Natural killer cell (primary cell): ENCODE measurements at regions not wholly inside any gene's neighbourhood (a gene's known extent, or its start where the extent isn't known, plus 50 kb on each side); places are given as distances from the start of the nearest gene placed in this dataset.

Experiments
- ATAC-seq, 3 donors: fragments of 150-1000 bp in 2 of 3; fragments of 200-7000 bp in 1 of 3; cut with Tn5 transposase; 1 replicate in 1 of 3; 2 replicates in 2 of 3; pipeline ENCODE4 v1.10.0; 2021; ENCODE audit warnings: mild to moderate bottlenecking in 2 of 3, moderate library complexity in 2 of 3
- DNase-seq, 2 donors: peaks; one replicate each; pipeline versions ENCODE4 v3.0.0 to v3.0.0-alpha.2; 2013 to 2021; ENCODE audit warnings: mixed read lengths in 1 of 2
- H3K27ac ChIP-seq: one replicate; pipeline ENCODE4 v1.5.1; 2013; ENCODE audit warnings: mild to moderate bottlenecking, low read length
- H3K27me3 ChIP-seq: one replicate; pipeline ENCODE4 v1.6.1; 2013; ENCODE audit warnings: low read length; ENCODE audit not compliant: control insufficient read depth, insufficient read depth
- H3K36me3 ChIP-seq: one replicate; pipeline ENCODE4 v1.6.1; 2013; ENCODE audit warnings: low read length; ENCODE audit not compliant: control insufficient read depth, insufficient read depth
- H3K4me1 ChIP-seq: one replicate; pipeline ENCODE4 v1.6.1; 2013; ENCODE audit warnings: low read length; ENCODE audit not compliant: control insufficient read depth, insufficient read depth
- H3K4me3 ChIP-seq: one replicate; pipeline ENCODE4 v1.5.1; 2013; ENCODE audit warnings: low read length
- H3K9me3 ChIP-seq: one replicate; pipeline ENCODE4 v1.6.1; 2013; ENCODE audit warnings: low read length; ENCODE audit not compliant: control insufficient read depth, insufficient read depth
- H3K27ac Mint-ChIP-seq, 2 donors: one replicate each; pipeline ENCODE4 v1.8.0; 2022; ENCODE audit warnings: mild to moderate bottlenecking in 2 of 2, mixed read lengths in 2 of 2, moderate library complexity in 1 of 2
- H3K27me3 Mint-ChIP-seq, 2 donors: one replicate each; pipeline ENCODE4 v1.8.0; 2022; ENCODE audit warnings: low read depth in 2 of 2, mixed read lengths in 2 of 2
- H3K36me3 Mint-ChIP-seq: one replicate; pipeline ENCODE4 v1.8.0; 2022; ENCODE audit warnings: mixed read lengths
- H3K4me1 Mint-ChIP-seq, 2 donors: one replicate each; pipeline ENCODE4 v1.8.0; 2022; ENCODE audit warnings: mixed read lengths in 2 of 2
- H3K4me3 Mint-ChIP-seq: one replicate; pipeline ENCODE4 v1.8.0; 2022; ENCODE audit warnings: mild to moderate bottlenecking, moderate library complexity, mixed read lengths
- H3K9me3 Mint-ChIP-seq, 2 donors: one replicate each; pipeline ENCODE4 v1.8.0; 2022; ENCODE audit warnings: mixed read lengths in 2 of 2
- CTCF ChIP-seq: fragments of 200-600 bp; IDR thresholded peaks from one replicate; pipeline ENCODE4 v1.8.0; 2022; ENCODE audit warnings: antibody characterized with exemption
- WGBS: methylation state at CpG from one replicate; pipeline ENCODE4 v1.1.7; 2013; ENCODE audit warnings: missing lambda C conversion rate; ENCODE audit not compliant: insufficient coverage; 5-methylcytosine and 5-hydroxymethylcytosine counted together
- intact Hi-C: fragments of 100-400 bp; cut with micrococcal nuclease; formaldehyde crosslinking; loops from one replicate; pipeline ENCODE4 v1.14.2; 2022

- no peaks in the 10 kb centered on the region for H3K4me1 ChIP-seq
- Mint-ChIP-seq H3K36me3 (peaks cover 8% of the 10 kb centered on the region), H3K4me1 (peaks cover 6 to 7% of the 10 kb centered on the region in 2 donors), H3K27me3 (no peaks in the 10 kb centered on the region), H3K9me3 (no peaks in the 10 kb centered on the region), H3K27ac (no peak overlapping the region), H3K4me3 (no peak overlapping the region)
- H3K4me3 ChIP-seq: no peak overlapping the region
- intact Hi-C loops: no loop called here
- H3K36me3 ChIP-seq: no peaks in the 10 kb centered on the region
- WGBS: 45% methylated on average over 2 of the region's 2 CpGs
- no peaks in the 10 kb centered on the region for H3K9me3 ChIP-seq
- no peak for TF ChIP-seq CTCF
- ATAC-seq: no peak
- no peaks in the 10 kb centered on the region for H3K27me3 ChIP-seq
- H3K27ac ChIP-seq: no peak overlapping the region
- DNase-seq: no peak
These were observed 973.2 kb upstream of the RAG2 start for GRCh38 chr11:37571246-37571645.

GRCh38 chr11:37560991-37561390 is 963.0 kb upstream of the RAG2 start:
- H3K9me3 ChIP-seq: no peaks in the 10 kb centered on the region
- no peaks in the 10 kb centered on the region for H3K27me3 Mint-ChIP-seq
- no peak overlapping the region for H3K27ac Mint-ChIP-seq
- H3K27ac ChIP-seq: no peak overlapping the region
- no peaks in the 10 kb centered on the region for H3K4me1 ChIP-seq
- TF ChIP-seq CTCF: no peak
- H3K36me3 ChIP-seq: no peaks in the 10 kb centered on the region
- intact Hi-C loops: no loop called here
- DNase-seq (no peak), ATAC-seq (no peak)
- no peak overlapping the region for H3K4me3 ChIP-seq
- H3K36me3 Mint-ChIP-seq: no peaks in the 10 kb centered on the region
- H3K9me3 Mint-ChIP-seq: peaks cover 0 to 4% of the 10 kb centered on the region in 2 donors
- H3K4me3 Mint-ChIP-seq: no peak overlapping the region
- H3K27me3 ChIP-seq: no peaks in the 10 kb centered on the region
- WGBS: 65% methylated on average over 2 of the region's 2 CpGs
- peaks cover 8 to 17% of the 10 kb centered on the region in 2 donors for H3K4me1 Mint-ChIP-seq

GRCh38 chr11:37560346-37560745 is 962.3 kb upstream of the RAG2 start:
- Histone ChIP-seq H3K9me3 (no peaks in the 10 kb centered on the region), H3K27me3 (no peaks in the 10 kb centered on the region), H3K4me3 (no peak overlapping the region), H3K27ac (no peak overlapping the region), H3K36me3 (no peaks in the 10 kb centered on the region), H3K4me1 (no peaks in the 10 kb centered on the region)
- 65% methylated on average over 4 of the region's 4 CpGs for WGBS
- H3K4me3 Mint-ChIP-seq: no peak overlapping the region
- ATAC-seq (no peak), DNase-seq (no peak)
- no peak for TF ChIP-seq CTCF
- intact Hi-C loops: no loop called here
- no peak overlapping the region for H3K27ac Mint-ChIP-seq
- peaks cover 0 to 4% of the 10 kb centered on the region in 2 donors for H3K9me3 Mint-ChIP-seq
- no peaks in the 10 kb centered on the region for H3K36me3 Mint-ChIP-seq
- no peaks in the 10 kb centered on the region for H3K27me3 Mint-ChIP-seq
- H3K4me1 Mint-ChIP-seq: peaks cover 8 to 17% of the 10 kb centered on the region in 2 donors

GRCh38 chr11:37558619-37559210 is 960.7 kb upstream of the RAG2 start:
- intact Hi-C loops: no loop called here
- Mint-ChIP-seq H3K4me3 (no peak overlapping the region), H3K27ac (no peak overlapping the region), H3K36me3 (no peaks in the 10 kb centered on the region), H3K9me3 (no peaks in the 10 kb centered on the region), H3K27me3 (no peaks in the 10 kb centered on the region), H3K4me1 (peaks cover 8 to 17% of the 10 kb centered on the region in 2 donors)
- DNase-seq (no peak), ATAC-seq (no peak)
- no peak for TF ChIP-seq CTCF
- H3K27ac ChIP-seq: peak overlapping the region; percentile 33
- no peaks in the 10 kb centered on the region for H3K27me3 ChIP-seq
- WGBS: 20% methylated on average over 1 of the region's 1 CpG
- H3K4me1 ChIP-seq: no peaks in the 10 kb centered on the region
- H3K4me3 ChIP-seq: no peak overlapping the region
- no peaks in the 10 kb centered on the region for H3K36me3 ChIP-seq
- no peaks in the 10 kb centered on the region for H3K9me3 ChIP-seq
